Naive thymus-derived CD4-positive, alpha-beta T cell (primary cell): ENCODE measurements at regions not wholly inside any gene's neighbourhood (a gene's known extent, or its start where the extent isn't known, plus 50 kb on each side); places are given as distances from the start of the nearest gene placed in this dataset.

Experiments used
- ATAC-seq: fragments of 150-1000 bp; cut with Tn5 transposase; 2 replicates; pipeline ENCODE4 v1.10.0; 2021; ENCODE audit warnings: mild to moderate bottlenecking, moderate library complexity
- CTCF ChIA-PET: fragments of 350-600 bp; sonication (Branson Sonifier 250); formaldehyde crosslinking; loops from one replicate; lab custom pipeline; 2021; ENCODE audit warnings: antibody characterized with exemption; lab: Charles Lee
- POLR2A ChIA-PET: fragments of 350-600 bp; sonication (Branson Sonifier 250); formaldehyde crosslinking; loops from one replicate; lab custom pipeline; 2021; ENCODE audit warnings: antibody characterized with exemption, inconsistent platforms; lab: Charles Lee
- DNase-seq, 9 donors: peaks; one replicate each; pipeline versions ENCODE4 v3.0.0 to v3.0.0-alpha.2; 2020 to 2022; ENCODE audit warnings: mixed read lengths in 1 of 9
- H3K27ac ChIP-seq: one replicate; pipeline ENCODE4 v1.7.0; 2013; ENCODE audit warnings: mild to moderate bottlenecking, low read depth, low read length, moderate library complexity
- H3K27me3 ChIP-seq, 2 donors: one replicate each; pipeline ENCODE4 v1.7.0; 2013; ENCODE audit warnings: low read length in 2 of 2, mild to moderate bottlenecking in 2 of 2, moderate library complexity in 2 of 2; ENCODE audit not compliant: control insufficient read depth in 2 of 2, insufficient read depth in 2 of 2
- H3K36me3 ChIP-seq, 3 experiments: 1 replicate in 2 of 3; 2 replicates in 1 of 3; pipeline ENCODE4 v1.7.0; 2013; ENCODE audit warnings: low read length in 3 of 3, mild to moderate bottlenecking in 3 of 3, moderate library complexity in 1 of 3; ENCODE audit not compliant: insufficient read depth in 3 of 3, control insufficient read depth in 2 of 3
- H3K4me1 ChIP-seq, 2 donors: one replicate each; pipeline ENCODE4 v1.7.0; 2013; ENCODE audit warnings: low read length in 2 of 2, mild to moderate bottlenecking in 2 of 2, moderate library complexity in 1 of 2; ENCODE audit not compliant: control insufficient read depth in 2 of 2, insufficient read depth in 2 of 2
- H3K4me3 ChIP-seq: 2 replicates; pipeline ENCODE4 v1.7.0; 2013; ENCODE audit warnings: mild to moderate bottlenecking, low read length
- H3K9me3 ChIP-seq, 3 experiments: 1 replicate in 2 of 3; 2 replicates in 1 of 3; pipeline ENCODE4 v1.7.0; 2013; ENCODE audit warnings: low read length in 3 of 3; ENCODE audit not compliant: control insufficient read depth in 2 of 3
- H3K27ac Mint-ChIP-seq, 9 donors: one replicate each; pipeline ENCODE4 v1.8.0; 2020 to 2022; ENCODE audit warnings: mixed read lengths in 9 of 9, mild to moderate bottlenecking in 8 of 9, moderate library complexity in 5 of 9, inconsistent platforms in 2 of 9
- H3K27me3 Mint-ChIP-seq, 5 donors: one replicate each; pipeline ENCODE4 v1.8.0; 2021 to 2022; ENCODE audit warnings: mixed read lengths in 5 of 5, mild to moderate bottlenecking in 1 of 5
- H3K36me3 Mint-ChIP-seq, 5 donors: one replicate each; pipeline ENCODE4 v1.8.0; 2020 to 2022; ENCODE audit warnings: mixed read lengths in 5 of 5, mild to moderate bottlenecking in 3 of 5, inconsistent platforms in 1 of 5
- H3K4me1 Mint-ChIP-seq, 7 donors: one replicate each; pipeline ENCODE4 v1.8.0; 2020 to 2022; ENCODE audit warnings: mixed read lengths in 7 of 7, mild to moderate bottlenecking in 3 of 7, inconsistent platforms in 1 of 7
- H3K4me3 Mint-ChIP-seq, 10 donors: one replicate each; pipeline ENCODE4 v1.8.0; 2020 to 2022; ENCODE audit warnings: mild to moderate bottlenecking in 10 of 10, mixed read lengths in 10 of 10, moderate library complexity in 6 of 10, inconsistent platforms in 2 of 10
- H3K9me3 Mint-ChIP-seq, 11 donors: one replicate each; pipeline ENCODE4 v1.8.0; 2020 to 2022; ENCODE audit warnings: mixed read lengths in 11 of 11, mild to moderate bottlenecking in 4 of 11, inconsistent platforms in 1 of 11, moderate library complexity in 1 of 11
- intact Hi-C, 2 donors: fragments of 100-400 bp; cut with micrococcal nuclease; formaldehyde crosslinking; loops; one replicate each; pipeline ENCODE4 v1.15.1; 2023

GRCh38 chr20:60137657-60138245 lies 179.5 kb downstream of the CDH26 start:
- POLR2A ChIA-PET: no interaction called here
- Histone ChIP-seq H3K4me3 (peak overlapping the region; percentile 48), H3K27me3 (no peaks in the 10 kb centered on the region), H3K9me3 (no peaks in the 10 kb centered on the region), H3K4me1 (no peaks in the 10 kb centered on the region), H3K36me3 (no peaks in the 10 kb centered on the region), H3K27ac (no peak overlapping the region)
- CTCF ChIA-PET: interaction anchor here (1.0 kb wide), 1 partner anchor 127 kb away, joined by 3 read pairs; no protein-coding TSS in a partner anchor
- DNase-seq (peak in 4 of 9 donors; percentile 11 to 31 (median 18)), ATAC-seq (peak; percentile 65)
- no peaks in the 10 kb centered on the region for H3K36me3 Mint-ChIP-seq
- H3K27ac Mint-ChIP-seq: peak overlapping the region in 2 of 9 donors; percentile 4 to 33
- H3K9me3 Mint-ChIP-seq: peaks cover 0 to 1% (median 0%) of the 10 kb centered on the region in 11 donors
- intact Hi-C loops: loop anchor here (1.0 to 10.0 kb wide), 7 partner anchors 70 to 1747 kb away; partner anchors contain the start of genes FAM217B (in 1 of the 2) and PPP1R3D (in 1 of the 2)
- no peaks in the 10 kb centered on the region for H3K27me3 Mint-ChIP-seq
- peak overlapping the region; percentile 58 to 93 (median 80) for H3K4me3 Mint-ChIP-seq
- H3K4me1 Mint-ChIP-seq: peaks cover 0 to 25% (median 14%) of the 10 kb centered on the region in 7 donors

- CTCF ChIA-PET: no interaction called here
Measured at GRCh38 chr20:60138256-60139220, 180.3 kb downstream of the CDH26 start.

GRCh38 chr20:60139663-60140446 lies 181.6 kb downstream of the CDH26 start:
- H3K4me3 Mint-ChIP-seq: peak overlapping the region in 1 of 10 donors; percentile 39
- intact Hi-C loops: loop anchor here (5.0 to 10.0 kb wide), 5 partner anchors 67 to 1745 kb away; partner anchors contain the start of genes FAM217B (in 1 of the 2) and PPP1R3D (in 1 of the 2)
- no peaks in the 10 kb centered on the region for H3K4me1 ChIP-seq

More at GRCh38 chr20:60138256-60139220, 180.3 kb downstream of the CDH26 start:
- peaks cover 0 to 25% (median 12%) of the 10 kb centered on the region in 7 donors for H3K4me1 Mint-ChIP-seq
- H3K4me3 Mint-ChIP-seq: peak overlapping the region; percentile 58 to 93 (median 80)
- no peaks in the 10 kb centered on the region for H3K9me3 ChIP-seq
- peak overlapping the region; percentile 48 for H3K4me3 ChIP-seq
- H3K27ac Mint-ChIP-seq: peak overlapping the region in 4 of 9 donors; percentile 34 to 52 (median 50)
- H3K27ac ChIP-seq: no peak overlapping the region
- intact Hi-C loops: loop anchor here (5.0 to 10.0 kb wide), 5 partner anchors 69 to 1746 kb away; partner anchors contain the start of genes FAM217B (in 1 of the 2) and PPP1R3D (in 1 of the 2)
- peak; percentile 37 for ATAC-seq
- H3K9me3 Mint-ChIP-seq: peaks cover 0 to 1% (median 0%) of the 10 kb centered on the region in 11 donors
- no peaks in the 10 kb centered on the region for H3K36me3 ChIP-seq
- POLR2A ChIA-PET: no interaction called here
- H3K4me1 ChIP-seq: no peaks in the 10 kb centered on the region
- no peaks in the 10 kb centered on the region for H3K27me3 Mint-ChIP-seq
- peak in 7 of 9 donors; percentile 18 to 41 (median 31) for DNase-seq
- no peaks in the 10 kb centered on the region for H3K27me3 ChIP-seq
- H3K36me3 Mint-ChIP-seq: no peaks in the 10 kb centered on the region

GRCh38 chr20:60142587-60142986 lies 184.4 kb downstream of the CDH26 start:
- ChIA-PET CTCF (no interaction called here), POLR2A (no interaction called here)
- H3K27me3 Mint-ChIP-seq: no peaks in the 10 kb centered on the region
- DNase-seq (no peak), ATAC-seq (no peak)
- Histone ChIP-seq H3K4me1 (no peaks in the 10 kb centered on the region), H3K9me3 (no peaks in the 10 kb centered on the region), H3K27ac (no peak overlapping the region), H3K4me3 (no peak overlapping the region), H3K27me3 (no peaks in the 10 kb centered on the region), H3K36me3 (no peaks in the 10 kb centered on the region)
- intact Hi-C loops: no loop called here
- no peak overlapping the region for H3K4me3 Mint-ChIP-seq
- H3K4me1 Mint-ChIP-seq: peaks cover 0 to 23% (median 8%) of the 10 kb centered on the region in 7 donors
- H3K36me3 Mint-ChIP-seq: no peaks in the 10 kb centered on the region
- H3K27ac Mint-ChIP-seq: no peak overlapping the region
- peaks cover 0 to 1% (median 0%) of the 10 kb centered on the region in 11 donors for H3K9me3 Mint-ChIP-seq

More at GRCh38 chr20:60139663-60140446, 181.6 kb downstream of the CDH26 start:
- no peaks in the 10 kb centered on the region for H3K27me3 Mint-ChIP-seq
- peaks cover 0 to 1% (median 0%) of the 10 kb centered on the region in 11 donors for H3K9me3 Mint-ChIP-seq
- peak overlapping the region in 1 of 9 donors; percentile 53 for H3K27ac Mint-ChIP-seq
- DNase-seq (no peak), ATAC-seq (no peak)
- no peaks in the 10 kb centered on the region for H3K9me3 ChIP-seq
- H3K27me3 ChIP-seq: no peaks in the 10 kb centered on the region
- ChIA-PET CTCF (no interaction called here), POLR2A (no interaction called here)
- no peaks in the 10 kb centered on the region for H3K36me3 ChIP-seq
- H3K27ac ChIP-seq: no peak overlapping the region
- no peaks in the 10 kb centered on the region for H3K36me3 Mint-ChIP-seq
- no peak overlapping the region for H3K4me3 ChIP-seq
- H3K4me1 Mint-ChIP-seq: peaks cover 0 to 25% (median 12%) of the 10 kb centered on the region in 7 donors

GRCh38 chr20:60143261-60143842 lies 185.1 kb downstream of the CDH26 start:
- POLR2A ChIA-PET: no interaction called here
- peaks cover 0 to 17% (median 4%) of the 10 kb centered on the region in 7 donors for H3K4me1 Mint-ChIP-seq
- intact Hi-C loops: no loop called here
- H3K4me3 Mint-ChIP-seq: no peak overlapping the region
- H3K27me3 ChIP-seq: no peaks in the 10 kb centered on the region
- H3K4me3 ChIP-seq: no peak overlapping the region
- H3K27ac ChIP-seq: no peak overlapping the region
- H3K27me3 Mint-ChIP-seq: peaks cover 0 to 4% (median 0%) of the 10 kb centered on the region in 5 donors
- no peaks in the 10 kb centered on the region for H3K36me3 ChIP-seq
- H3K36me3 Mint-ChIP-seq: no peaks in the 10 kb centered on the region
- H3K27ac Mint-ChIP-seq: no peak overlapping the region
- DNase-seq (no peak), ATAC-seq (no peak)
- CTCF ChIA-PET: no interaction called here
- H3K9me3 Mint-ChIP-seq: peaks cover 0 to 1% (median 0%) of the 10 kb centered on the region in 11 donors
- H3K9me3 ChIP-seq: no peaks in the 10 kb centered on the region
- no peaks in the 10 kb centered on the region for H3K4me1 ChIP-seq
